RWPE1 (cell line): ENCODE measurements at regions not wholly inside any gene's neighbourhood (a gene's known extent, or its start where the extent isn't known, plus 50 kb on each side); places are given as distances from the start of the nearest gene placed in this dataset.
A peak's percentile ranks its signal among the peaks of the same experiment; 100 is the strongest.
"Not testable (repeated sequence)": the region's sequence is repeated elsewhere in the genome, so short reads cannot be mapped to it uniquely, and the experiment has no call there.

Experiments
- CTCF ChIA-PET: fragments of 350-600 bp; sonication (Branson Sonifier 250); formaldehyde crosslinking; extraction: SDS; loops from one replicate; lab custom pipeline; 2021; lab: Yijun Ruan, JAX
- POLR2A ChIA-PET: fragments of 400-600 bp; formaldehyde crosslinking; extraction: SDS; loops from one replicate; lab custom pipeline; 2020; ENCODE audit warnings: antibody characterized with exemption; ENCODE audit not compliant: low non-redundant PET; lab: Yijun Ruan, JAX
- DNase-seq: peaks from one replicate; pipeline ENCODE4 v3.0.0; 2012; ENCODE audit warnings: low spot score
- H3K27ac ChIP-seq: fragments of 450-650 bp; 2 replicates; pipeline ENCODE4 v1.5.1; 2017
- CTCF ChIP-seq: fragments of 450-650 bp; conservative IDR thresholded peaks from 2 replicates; pipeline ENCODE4 v1.5.1; 2017; ENCODE audit warnings: low read depth, mild to moderate bottlenecking

DNA sequence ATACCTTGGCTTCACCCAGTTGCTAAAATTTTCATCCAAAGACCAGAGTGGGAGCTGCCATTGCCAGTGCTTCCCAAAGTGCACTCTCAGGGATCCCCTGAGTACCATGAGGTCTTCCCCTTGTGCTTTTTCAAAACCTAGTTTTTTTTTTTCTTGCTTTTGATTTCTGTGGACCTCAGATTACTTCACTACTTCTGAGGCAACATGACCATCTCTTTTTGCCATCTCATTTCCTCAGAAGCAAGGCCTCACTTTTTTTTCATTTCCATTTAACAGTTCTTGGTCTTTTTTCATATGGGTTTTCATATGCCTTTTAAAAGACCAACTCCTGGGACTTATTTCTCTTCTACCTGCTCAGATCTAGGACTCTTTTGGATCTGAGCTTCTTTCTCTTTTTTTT, 64.1 kb upstream of the MMS22L start:
- TF ChIP-seq CTCF, result no peak
- no peak for DNase-seq
- ChIA-PET CTCF (interaction anchor here (0.6 kb wide), 1 partner anchor 245 kb away, joined by 3 read pairs; no protein-coding TSS in a partner anchor), POLR2A (no interaction called here)
- no peak overlapping the region for H3K27ac ChIP-seq

GRCh38 chr6:97361286-97361685, 78.3 kb upstream of the MMS22L start:
- DNase-seq, result no peak
- no peak overlapping the region for H3K27ac ChIP-seq
- no peak for TF ChIP-seq CTCF
- ChIA-PET POLR2A (no interaction called here), CTCF (interaction anchor here (0.6 kb wide), 1 partner anchor 33 kb away, joined by 4 read pairs; no protein-coding TSS in a partner anchor)

- POLR2A ChIA-PET, result no interaction called here
- CTCF ChIA-PET, result no interaction called here
- H3K27ac ChIP-seq, result no peak overlapping the region
- DNase-seq, result no peak
- TF ChIP-seq CTCF, result no peak
Observed at GRCh38 chr6:97364327-97364726, 81.3 kb upstream of the MMS22L start.

DNA sequence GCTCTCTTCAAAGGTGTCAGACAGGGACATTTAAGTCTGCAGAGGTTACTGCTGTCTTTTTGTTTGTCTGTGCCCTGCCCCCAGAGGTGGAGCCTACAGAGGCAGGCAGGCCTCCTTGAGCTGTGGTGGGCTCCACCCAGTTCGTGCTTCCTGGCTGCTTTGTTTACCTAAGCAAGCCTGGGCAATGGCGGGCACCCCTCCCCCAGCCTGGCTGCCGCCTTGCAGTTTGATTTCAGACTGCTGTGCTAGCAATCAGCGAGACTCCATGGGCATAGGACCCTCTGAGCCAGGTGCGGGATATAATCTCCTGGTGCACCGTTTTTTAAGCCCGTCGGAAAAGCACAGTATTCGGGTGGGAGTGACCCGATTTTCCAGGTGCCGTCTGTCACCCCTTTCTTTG, 99.1 kb upstream of the MMS22L start:
- CTCF ChIA-PET, H3K27ac ChIP-seq, DNase-seq, POLR2A ChIA-PET: not testable (repeated sequence)

DNA sequence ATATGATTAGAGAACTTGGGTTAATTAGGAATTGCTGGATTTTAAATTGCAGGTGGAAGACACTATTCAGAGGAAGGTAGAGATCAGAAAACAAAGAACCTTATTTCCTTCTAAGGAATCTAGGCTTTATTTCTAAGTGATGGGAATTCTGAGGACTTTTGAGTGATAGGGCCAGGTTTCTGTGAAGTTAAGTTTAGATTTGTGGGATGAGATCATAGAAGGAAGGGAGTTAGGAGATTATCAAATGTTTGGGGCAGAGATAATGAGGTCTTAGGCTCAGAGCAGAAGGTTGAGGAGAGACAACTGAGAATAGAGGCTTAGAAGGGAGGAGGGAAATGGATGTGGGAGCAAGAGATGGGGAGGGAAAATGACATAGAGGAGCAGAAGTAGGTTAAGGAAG, 109.7 kb upstream of the MMS22L start:
- DNase-seq, result no peak
- POLR2A ChIA-PET, result no interaction called here

GRCh38 chr6:97394160-97394748, 111.2 kb upstream of the MMS22L start:
- no peak overlapping the region for H3K27ac ChIP-seq
- POLR2A ChIA-PET, result no interaction called here
- peak; percentile 60 for DNase-seq
- peak; percentile 87 for TF ChIP-seq CTCF
- CTCF ChIA-PET, result interaction anchor here (0.6 to 0.9 kb wide), 4 partner anchors 8 to 1788 kb away, joined by 3 to 4 read pairs (median 3); no protein-coding TSS in a partner anchor

More for the DNA sequence above, 109.7 kb upstream of the MMS22L start:
- CTCF ChIA-PET, result interaction anchor here (0.6 kb wide), 1 partner anchor 473 kb away, joined by 4 read pairs; no protein-coding TSS in a partner anchor
- no peak for TF ChIP-seq CTCF
- H3K27ac ChIP-seq, result no peak overlapping the region

GRCh38 chr6:97396880-97397279, 113.9 kb upstream of the MMS22L start:
- no peak for DNase-seq
- CTCF ChIA-PET, result no interaction called here
- TF ChIP-seq CTCF, result no peak
- POLR2A ChIA-PET, result no interaction called here
- H3K27ac ChIP-seq, result no peak overlapping the region
